ENCODE measurements at regions not wholly inside any gene's neighbourhood (a gene's known extent, or its start where the extent isn't known, plus 50 kb on each side); places are given as distances from the start of the nearest gene placed in this dataset.
"Not testable (repeated sequence)": the region's sequence is repeated elsewhere in the genome, so short reads cannot be mapped to it uniquely, and the experiment has no call there.

- DNase-seq (ENCODE audit: low spot score), result no peak
Observed at GRCh38 chr2:185384822-185385560, 353.6 kb upstream of the FSIP2 start.

GRCh38 chr2:185388226-185388625 is 350.4 kb upstream of the FSIP2 start:
- DNase-seq (ENCODE audit: low spot score), result no peak

GRCh38 chr2:185391543-185391942 is 347.1 kb upstream of the FSIP2 start:
- no peak for DNase-seq (ENCODE audit: low spot score)

DNA sequence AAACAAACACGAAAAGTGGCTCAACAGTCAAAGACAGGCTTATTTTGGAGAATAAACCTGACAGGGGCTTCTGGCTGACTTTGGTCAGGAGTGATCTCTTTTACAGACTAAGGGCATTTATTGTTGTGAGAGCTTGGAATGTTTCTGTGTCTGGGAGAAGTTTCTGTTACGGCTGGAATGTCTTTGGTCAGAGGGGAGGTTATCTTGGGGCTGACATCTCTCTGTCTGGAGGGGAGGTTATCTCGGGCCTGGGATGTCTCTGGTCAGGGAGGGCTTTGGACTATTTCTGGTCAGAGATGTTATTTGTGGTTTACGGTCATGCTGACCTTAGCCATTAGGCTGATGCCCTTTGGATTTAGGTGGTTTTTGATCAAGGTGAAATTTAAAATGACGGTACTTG is 345.5 kb upstream of the FSIP2 start:
- DNase-seq (ENCODE audit: low spot score), result no peak

- DNase-seq (ENCODE audit: low spot score), result no peak
Observed at GRCh38 chr2:185402474-185402873, 336.1 kb upstream of the FSIP2 start.

- peak; percentile 15 for DNase-seq (ENCODE audit: low spot score)
Observed at GRCh38 chr2:185404578-185404977, 334.0 kb upstream of the FSIP2 start.

- no peak for DNase-seq (ENCODE audit: low spot score)
Observed at GRCh38 chr2:185417111-185417510, 321.5 kb upstream of the FSIP2 start.

GRCh38 chr2:185417688-185418087 is 320.9 kb upstream of the FSIP2 start:
- no peak for DNase-seq (ENCODE audit: low spot score)

GRCh38 chr2:185424958-185425629 is 313.5 kb upstream of the FSIP2 start:
- not testable (repeated sequence) for DNase-seq (ENCODE audit: low spot score)

GRCh38 chr2:185428000-185428399 is 310.6 kb upstream of the FSIP2 start:
- DNase-seq (ENCODE audit: low spot score), result no peak

DNA sequence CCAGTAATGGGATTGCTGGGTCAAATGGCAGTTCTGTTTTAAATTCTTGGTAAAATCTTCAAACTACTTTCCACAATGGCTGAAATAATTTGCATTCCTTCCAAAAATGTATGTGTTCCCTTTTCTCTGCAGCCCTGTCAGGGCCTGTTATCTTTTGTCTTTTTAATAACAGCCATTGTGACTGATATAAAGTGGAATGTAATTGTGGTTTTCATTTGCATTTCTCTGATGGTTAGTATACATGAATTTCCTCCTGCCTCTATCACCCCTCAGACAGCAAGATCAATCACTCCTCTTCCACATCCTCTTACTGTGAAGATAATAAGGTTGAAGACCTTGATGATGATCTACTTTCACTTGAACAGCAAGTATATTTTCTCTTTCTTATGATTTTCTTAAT is 304.8 kb upstream of the FSIP2 start:
- no peak for DNase-seq (ENCODE audit: low spot score)

DNA sequence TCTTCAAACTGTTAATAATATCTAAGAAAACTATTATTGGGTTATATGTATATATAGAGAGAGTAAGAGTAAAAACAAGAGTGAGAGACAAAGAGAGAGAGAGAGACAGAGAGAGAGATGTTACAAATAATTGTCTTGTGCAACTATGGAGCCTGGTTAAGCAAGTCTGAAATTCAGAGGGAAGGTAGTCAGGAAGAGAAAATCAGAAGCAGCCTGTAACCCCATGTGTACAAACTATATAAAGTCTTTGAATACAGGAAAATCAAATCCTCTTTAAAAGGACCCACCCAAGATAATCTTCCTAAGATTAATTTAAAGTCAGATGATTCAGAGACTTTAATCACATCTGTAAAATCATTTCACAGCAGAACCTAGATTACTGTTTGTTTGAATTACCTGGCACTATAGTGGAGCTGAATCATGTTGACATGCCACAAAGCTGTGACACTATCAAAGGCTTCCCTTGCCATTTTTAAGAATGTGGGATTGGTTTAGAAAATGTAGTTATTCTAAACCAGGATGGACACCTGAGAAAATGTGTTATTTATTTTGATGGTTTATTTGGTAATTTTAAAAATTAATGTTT is 301.7 kb upstream of the FSIP2 start:
- DNase-seq (ENCODE audit: low spot score), result no peak

DNA sequence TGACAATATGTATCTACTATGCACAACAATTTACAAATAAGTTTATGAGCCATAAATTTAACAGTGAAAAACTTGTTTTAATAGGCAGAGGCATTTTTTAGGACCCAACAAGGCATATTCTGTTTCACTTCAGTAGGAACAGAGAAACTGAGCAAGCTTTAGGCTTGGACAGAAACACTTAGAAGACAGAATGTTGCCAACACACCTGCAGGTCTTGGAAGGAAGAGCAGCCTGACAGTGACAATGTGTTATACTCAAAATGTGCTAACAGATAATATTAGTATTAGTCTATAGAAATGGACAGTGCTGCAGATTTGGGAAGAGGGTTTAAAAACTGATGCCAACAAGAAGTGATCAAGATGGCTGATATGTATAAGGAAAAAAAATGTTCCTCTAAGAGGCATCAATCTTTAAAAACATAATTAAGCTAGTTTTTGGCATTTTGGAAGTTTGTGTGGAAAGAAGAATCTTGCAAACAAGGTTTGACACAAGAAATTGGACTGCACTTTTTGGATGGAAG is 297.1 kb upstream of the FSIP2 start:
- no peak for DNase-seq (ENCODE audit: low spot score)

DNA sequence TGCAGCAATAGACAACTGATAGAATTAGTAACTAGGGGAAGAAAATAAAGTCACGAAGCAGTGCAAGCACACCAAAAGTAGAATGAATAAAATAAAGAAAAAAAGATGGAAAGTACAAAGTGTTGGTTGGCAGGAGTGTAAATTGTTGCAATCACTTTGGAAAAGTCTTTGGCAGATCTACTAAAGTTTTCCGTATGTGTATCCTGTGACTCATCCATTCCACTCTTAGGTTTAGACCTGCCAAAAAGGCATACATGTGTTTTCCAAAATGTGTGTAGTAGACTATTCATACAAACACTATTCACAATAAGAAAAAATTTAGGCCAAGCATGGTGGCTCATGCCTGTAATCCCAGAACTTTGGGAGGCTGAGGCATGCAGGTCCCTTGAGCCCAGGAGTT is 282.1 kb upstream of the FSIP2 start:
- DNase-seq (ENCODE audit: low spot score), result peak; percentile 66

GRCh38 chr2:185463481-185463880 is 275.1 kb upstream of the FSIP2 start:
- no peak for DNase-seq (ENCODE audit: low spot score)

GRCh38 chr2:185466915-185467314 is 271.7 kb upstream of the FSIP2 start:
- no peak for DNase-seq (ENCODE audit: low spot score)

GRCh38 chr2:185471441-185471840 is 267.2 kb upstream of the FSIP2 start:
- no peak for DNase-seq (ENCODE audit: low spot score)

- no peak for DNase-seq (ENCODE audit: low spot score)
Observed at GRCh38 chr2:185472574-185472973, 266.0 kb upstream of the FSIP2 start.

GRCh38 chr2:185473838-185474237 is 264.8 kb upstream of the FSIP2 start:
- no peak for DNase-seq (ENCODE audit: low spot score)

GRCh38 chr2:185475914-185476313 is 262.7 kb upstream of the FSIP2 start:
- no peak for DNase-seq (ENCODE audit: low spot score)

GRCh38 chr2:185477452-185477851 is 261.2 kb upstream of the FSIP2 start:
- DNase-seq (ENCODE audit: low spot score), result peak; percentile 8

DNA sequence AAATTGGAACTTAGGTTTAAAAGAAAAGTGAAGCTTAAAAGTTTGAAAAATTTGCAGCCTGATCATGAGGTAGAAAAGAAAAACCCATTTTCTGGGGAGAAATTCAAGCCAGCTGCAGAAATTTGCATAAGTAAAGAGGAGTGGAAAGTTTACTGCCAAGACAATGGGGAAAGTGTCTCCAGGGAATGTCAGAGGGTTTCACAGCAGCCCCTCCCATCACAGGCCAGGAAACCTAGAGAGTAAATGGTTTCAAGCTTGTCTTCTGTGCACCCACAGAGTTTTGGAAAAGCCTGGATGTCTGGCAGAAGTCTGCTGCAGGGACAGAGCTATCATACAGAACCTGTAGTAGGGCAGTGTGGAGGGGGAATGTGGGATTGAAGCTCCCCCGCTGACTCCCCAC is 254.0 kb upstream of the FSIP2 start:
- no peak for DNase-seq (ENCODE audit: low spot score)

GRCh38 chr2:185502351-185502750 is 236.3 kb upstream of the FSIP2 start:
- no peak for DNase-seq (ENCODE audit: low spot score)
